Astrocyte (in vitro differentiated cells and primary cell): ENCODE measurements at regions not wholly inside any gene's neighbourhood (a gene's known extent, or its start where the extent isn't known, plus 50 kb on each side); places are given as distances from the start of the nearest gene placed in this dataset.

Experiments
- EZH2 ChIP-seq: IDR thresholded peaks from 2 replicates; pipeline ENCODE4 v1.6.1; 2012; ENCODE audit warnings: mild to moderate bottlenecking, low read length, inconsistent platforms; ENCODE audit not compliant: insufficient read depth
- TF ChIP-seq, protein P1 (sequence below): IDR thresholded peaks from 2 replicates; pipeline ENCODE4 v1.5.1; 2011; ENCODE audit warnings: low read depth, mild to moderate bottlenecking, inconsistent platforms, low read length, moderate library complexity; ENCODE audit not compliant: insufficient read depth

DNA sequence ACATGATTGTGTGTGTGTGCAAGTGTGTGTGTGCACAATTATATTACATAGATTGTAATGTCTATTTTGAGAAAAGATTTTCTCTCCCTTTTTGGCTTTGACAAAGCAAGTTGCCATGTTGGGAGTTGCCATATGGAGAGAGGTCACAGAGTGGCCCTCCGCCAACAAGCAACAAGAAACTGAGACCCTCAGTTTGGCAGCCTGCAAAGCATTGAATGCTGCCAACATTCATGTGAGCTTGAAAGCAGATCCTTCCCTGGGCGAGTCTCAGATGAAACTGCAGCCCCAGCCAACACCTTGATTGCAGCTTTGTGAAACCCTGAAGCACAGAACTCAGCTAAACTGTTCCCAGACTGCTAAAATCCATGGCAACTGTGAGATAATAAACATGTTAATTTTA lies 498.0 kb downstream of the NR2F1-AS1 start:
- TF ChIP-seq, protein P1, sequence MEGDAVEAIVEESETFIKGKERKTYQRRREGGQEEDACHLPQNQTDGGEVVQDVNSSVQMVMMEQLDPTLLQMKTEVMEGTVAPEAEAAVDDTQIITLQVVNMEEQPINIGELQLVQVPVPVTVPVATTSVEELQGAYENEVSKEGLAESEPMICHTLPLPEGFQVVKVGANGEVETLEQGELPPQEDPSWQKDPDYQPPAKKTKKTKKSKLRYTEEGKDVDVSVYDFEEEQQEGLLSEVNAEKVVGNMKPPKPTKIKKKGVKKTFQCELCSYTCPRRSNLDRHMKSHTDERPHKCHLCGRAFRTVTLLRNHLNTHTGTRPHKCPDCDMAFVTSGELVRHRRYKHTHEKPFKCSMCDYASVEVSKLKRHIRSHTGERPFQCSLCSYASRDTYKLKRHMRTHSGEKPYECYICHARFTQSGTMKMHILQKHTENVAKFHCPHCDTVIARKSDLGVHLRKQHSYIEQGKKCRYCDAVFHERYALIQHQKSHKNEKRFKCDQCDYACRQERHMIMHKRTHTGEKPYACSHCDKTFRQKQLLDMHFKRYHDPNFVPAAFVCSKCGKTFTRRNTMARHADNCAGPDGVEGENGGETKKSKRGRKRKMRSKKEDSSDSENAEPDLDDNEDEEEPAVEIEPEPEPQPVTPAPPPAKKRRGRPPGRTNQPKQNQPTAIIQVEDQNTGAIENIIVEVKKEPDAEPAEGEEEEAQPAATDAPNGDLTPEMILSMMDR = no peak
- TF ChIP-seq EZH2 = no peak
